Activated CD8-positive, alpha-beta T cell treated with anti-CD3 and anti-CD28 coated beads, Interleukin-2, amount 10 ng/mL, durations not matched to agents 7 days and 5 days (primary cell): ENCODE measurements at regions not wholly inside any gene's neighbourhood (a gene's known extent, or its start where the extent isn't known, plus 50 kb on each side); places are given as distances from the start of the nearest gene placed in this dataset.

Experiments used
- ATAC-seq: fragments of 150-1000 bp; cut with Tn5 transposase; one replicate; pipeline ENCODE4 v1.10.0; 2021; ENCODE audit warnings: moderate library complexity
- CTCF ChIA-PET: fragments of 350-600 bp; sonication (Branson Sonifier 250); formaldehyde crosslinking; loops from one replicate; lab custom pipeline; 2021; ENCODE audit warnings: antibody characterized with exemption; lab: Charles Lee
- POLR2A ChIA-PET: fragments of 350-600 bp; sonication (Branson Sonifier 250); formaldehyde crosslinking; loops from one replicate; lab custom pipeline; 2021; ENCODE audit warnings: antibody characterized with exemption; lab: Charles Lee
- DNase-seq: peaks from one replicate; pipeline ENCODE4 v3.0.0-alpha.2; 2020
- H3K27ac Mint-ChIP-seq: one replicate; pipeline ENCODE4 v1.8.0; 2021; ENCODE audit warnings: mild to moderate bottlenecking, mixed read lengths
- H3K27me3 Mint-ChIP-seq: one replicate; pipeline ENCODE4 v1.8.0; 2021; ENCODE audit warnings: low read depth, mixed read lengths
- H3K36me3 Mint-ChIP-seq: one replicate; pipeline ENCODE4 v1.8.0; 2021; ENCODE audit warnings: low read depth, mixed read lengths
- H3K4me1 Mint-ChIP-seq: one replicate; pipeline ENCODE4 v1.8.0; 2021; ENCODE audit warnings: low read depth, mixed read lengths
- H3K4me3 Mint-ChIP-seq: one replicate; pipeline ENCODE4 v1.8.0; 2021; ENCODE audit warnings: mild to moderate bottlenecking, mixed read lengths
- H3K9me3 Mint-ChIP-seq: one replicate; pipeline ENCODE4 v1.8.0; 2022; ENCODE audit warnings: mixed read lengths; ENCODE audit not compliant: insufficient read depth

- ChIA-PET POLR2A (no interaction called here), CTCF (no interaction called here)
- H3K27me3 Mint-ChIP-seq, result peaks cover 2% of the 10 kb centered on the region
- H3K27ac Mint-ChIP-seq, result no peak overlapping the region
- no peaks in the 10 kb centered on the region for H3K4me1 Mint-ChIP-seq
- H3K4me3 Mint-ChIP-seq, result no peak overlapping the region
- H3K9me3 Mint-ChIP-seq, result no peaks in the 10 kb centered on the region
- DNase-seq, result no peak
- no peaks in the 10 kb centered on the region for H3K36me3 Mint-ChIP-seq
- no peak for ATAC-seq
These were observed 60.2 kb downstream of the PDE6H start for GRCh38 chr12:15033029-15033428.

- H3K36me3 Mint-ChIP-seq, result no peaks in the 10 kb centered on the region
- no peaks in the 10 kb centered on the region for H3K27me3 Mint-ChIP-seq
- ChIA-PET CTCF (no interaction called here), POLR2A (no interaction called here)
- no peak overlapping the region for H3K4me3 Mint-ChIP-seq
- no peaks in the 10 kb centered on the region for H3K4me1 Mint-ChIP-seq
- DNase-seq, result no peak
- H3K9me3 Mint-ChIP-seq, result no peaks in the 10 kb centered on the region
- H3K27ac Mint-ChIP-seq, result no peak overlapping the region
- no peak for ATAC-seq
These were observed 60.8 kb downstream of the PDE6H start for GRCh38 chr12:15033641-15034040.

GRCh38 chr12:15035185-15035584 is 62.3 kb downstream of the PDE6H start:
- Mint-ChIP-seq H3K9me3 (no peaks in the 10 kb centered on the region), H3K27me3 (no peaks in the 10 kb centered on the region), H3K36me3 (no peaks in the 10 kb centered on the region), H3K4me3 (no peak overlapping the region), H3K4me1 (peaks cover 2% of the 10 kb centered on the region), H3K27ac (no peak overlapping the region)
- DNase-seq, result no peak
- ChIA-PET CTCF (no interaction called here), POLR2A (no interaction called here)
- no peak for ATAC-seq

- DNase-seq (no peak), ATAC-seq (no peak)
- Mint-ChIP-seq H3K27me3 (no peaks in the 10 kb centered on the region), H3K9me3 (no peaks in the 10 kb centered on the region), H3K36me3 (no peaks in the 10 kb centered on the region), H3K27ac (no peak overlapping the region), H3K4me3 (no peak overlapping the region), H3K4me1 (peaks cover 3% of the 10 kb centered on the region)
- POLR2A ChIA-PET, result no interaction called here
- CTCF ChIA-PET, result no interaction called here
These were observed 64.3 kb downstream of the PDE6H start for GRCh38 chr12:15037091-15037687.

GRCh38 chr12:15038137-15038536 is 65.3 kb downstream of the PDE6H start:
- Mint-ChIP-seq H3K9me3 (no peaks in the 10 kb centered on the region), H3K4me3 (no peak overlapping the region), H3K4me1 (peaks cover 3% of the 10 kb centered on the region), H3K36me3 (no peaks in the 10 kb centered on the region), H3K27ac (no peak overlapping the region), H3K27me3 (no peaks in the 10 kb centered on the region)
- ATAC-seq (peak; percentile 19), DNase-seq (no peak)
- ChIA-PET POLR2A (no interaction called here), CTCF (no interaction called here)

- DNase-seq (no peak), ATAC-seq (no peak)
- Mint-ChIP-seq H3K4me1 (peaks cover 3% of the 10 kb centered on the region), H3K9me3 (no peaks in the 10 kb centered on the region), H3K27ac (no peak overlapping the region), H3K4me3 (no peak overlapping the region), H3K36me3 (no peaks in the 10 kb centered on the region), H3K27me3 (peaks cover 12% of the 10 kb centered on the region)
- POLR2A ChIA-PET, result no interaction called here
- CTCF ChIA-PET, result no interaction called here
These were observed 71.6 kb downstream of the PDE6H start for GRCh38 chr12:15044471-15044870.

- H3K27me3 Mint-ChIP-seq, result peaks cover 12% of the 10 kb centered on the region
- no peak overlapping the region for H3K27ac Mint-ChIP-seq
- CTCF ChIA-PET, result no interaction called here
- H3K9me3 Mint-ChIP-seq, result no peaks in the 10 kb centered on the region
- H3K4me1 Mint-ChIP-seq, result peaks cover 3% of the 10 kb centered on the region
- no peak overlapping the region for H3K4me3 Mint-ChIP-seq
- ATAC-seq (no peak), DNase-seq (no peak)
- H3K36me3 Mint-ChIP-seq, result no peaks in the 10 kb centered on the region
- POLR2A ChIA-PET, result no interaction called here
These were observed 72.6 kb downstream of the PDE6H start for GRCh38 chr12:15045451-15045850.

GRCh38 chr12:15047611-15048010 is 74.8 kb downstream of the PDE6H start:
- no peak overlapping the region for H3K27ac Mint-ChIP-seq
- ChIA-PET CTCF (no interaction called here), POLR2A (no interaction called here)
- no peaks in the 10 kb centered on the region for H3K36me3 Mint-ChIP-seq
- H3K9me3 Mint-ChIP-seq, result no peaks in the 10 kb centered on the region
- H3K4me1 Mint-ChIP-seq, result peaks cover 12% of the 10 kb centered on the region
- no peak for ATAC-seq
- H3K27me3 Mint-ChIP-seq, result peaks cover 15% of the 10 kb centered on the region
- DNase-seq, result no peak
- H3K4me3 Mint-ChIP-seq, result no peak overlapping the region

- no peak overlapping the region for H3K4me3 Mint-ChIP-seq
- DNase-seq (no peak), ATAC-seq (no peak)
- H3K36me3 Mint-ChIP-seq, result no peaks in the 10 kb centered on the region
- POLR2A ChIA-PET, result no interaction called here
- H3K4me1 Mint-ChIP-seq, result peaks cover 12% of the 10 kb centered on the region
- CTCF ChIA-PET, result no interaction called here
- peaks cover 13% of the 10 kb centered on the region for H3K27me3 Mint-ChIP-seq
- H3K27ac Mint-ChIP-seq, result no peak overlapping the region
- H3K9me3 Mint-ChIP-seq, result no peaks in the 10 kb centered on the region
These were observed 76.8 kb downstream of the PDE6H start for GRCh38 chr12:15049461-15050153.

GRCh38 chr12:15050659-15051058 is 77.8 kb downstream of the PDE6H start:
- peak; percentile 34 for DNase-seq
- Mint-ChIP-seq H3K4me1 (peaks cover 12% of the 10 kb centered on the region), H3K27ac (peak overlapping the region; percentile 1), H3K9me3 (no peaks in the 10 kb centered on the region), H3K27me3 (peaks cover 10% of the 10 kb centered on the region), H3K36me3 (no peaks in the 10 kb centered on the region), H3K4me3 (no peak overlapping the region)
- ChIA-PET POLR2A (no interaction called here), CTCF (no interaction called here)
- ATAC-seq, result no peak

- Mint-ChIP-seq H3K27me3 (peaks cover 4% of the 10 kb centered on the region), H3K27ac (no peak overlapping the region), H3K36me3 (no peaks in the 10 kb centered on the region), H3K4me3 (no peak overlapping the region), H3K4me1 (peaks cover 12% of the 10 kb centered on the region), H3K9me3 (no peaks in the 10 kb centered on the region)
- ChIA-PET CTCF (no interaction called here), POLR2A (no interaction called here)
- DNase-seq, result no peak
- ATAC-seq, result no peak
These were observed 79.8 kb downstream of the PDE6H start for GRCh38 chr12:15052691-15053090.

GRCh38 chr12:15056218-15056617 is 83.4 kb downstream of the PDE6H start:
- CTCF ChIA-PET, result interaction anchor here (0.6 kb wide), 1 partner anchor 189 kb away, joined by 3 read pairs; no protein-coding TSS in a partner anchor
- DNase-seq, result no peak
- peaks cover 4% of the 10 kb centered on the region for H3K4me1 Mint-ChIP-seq

More at GRCh38 chr12:15056218-15056617, 83.4 kb downstream of the PDE6H start:
- ATAC-seq, result no peak
- POLR2A ChIA-PET, result no interaction called here
- H3K36me3 Mint-ChIP-seq, result no peaks in the 10 kb centered on the region
- no peak overlapping the region for H3K4me3 Mint-ChIP-seq
- H3K9me3 Mint-ChIP-seq, result no peaks in the 10 kb centered on the region
- H3K27ac Mint-ChIP-seq, result no peak overlapping the region
- peaks cover 10% of the 10 kb centered on the region for H3K27me3 Mint-ChIP-seq
